Endodermal cell (in vitro differentiated cells): ENCODE measurements at regions not wholly inside any gene's neighbourhood (a gene's known extent, or its start where the extent isn't known, plus 50 kb on each side); places are given as distances from the start of the nearest gene placed in this dataset.

Experiments used
- DNase-seq: peaks from one replicate; pipeline ENCODE4 v3.0.0-alpha.2; 2017
- H3K27ac ChIP-seq: 2 replicates; pipeline ENCODE4 v1.5.1; 2013; ENCODE audit warnings: mild to moderate bottlenecking, low read depth, low read length, moderate library complexity
- H3K27me3 ChIP-seq: 2 replicates; pipeline ENCODE4 v1.6.1; 2013; ENCODE audit warnings: mild to moderate bottlenecking, low read length, moderate library complexity; ENCODE audit not compliant: insufficient read depth, control insufficient read depth, poor library complexity, severe bottlenecking
- H3K36me3 ChIP-seq: 2 replicates; pipeline ENCODE4 v1.7.0; 2013; ENCODE audit warnings: mild to moderate bottlenecking, low read length, moderate library complexity; ENCODE audit not compliant: control insufficient read depth, insufficient read depth
- H3K4me1 ChIP-seq: one replicate; pipeline ENCODE4 v1.7.0; 2013; ENCODE audit warnings: low read length; ENCODE audit not compliant: control insufficient read depth, insufficient read depth
- H3K4me3 ChIP-seq: 2 replicates; pipeline ENCODE4 v1.5.1; 2013; ENCODE audit warnings: mild to moderate bottlenecking, low read length, moderate library complexity
- H3K9ac ChIP-seq: 2 replicates; pipeline ENCODE4 v1.6.1; 2013; ENCODE audit warnings: mild to moderate bottlenecking, low read length, moderate library complexity; ENCODE audit not compliant: poor library complexity, severe bottlenecking; ENCODE audit errors: extremely low read depth
- H3K9me3 ChIP-seq: 2 replicates; pipeline ENCODE4 v1.6.1; 2013; ENCODE audit warnings: mild to moderate bottlenecking, low read length, moderate library complexity; ENCODE audit not compliant: control insufficient read depth
- H3K27ac Mint-ChIP-seq: 2 replicates; pipeline ENCODE4 v1.8.0; 2020; ENCODE audit warnings: mixed read lengths
- H3K27me3 Mint-ChIP-seq: 2 replicates; pipeline ENCODE4 v1.8.0; 2021; ENCODE audit warnings: mild to moderate bottlenecking, mixed read lengths; ENCODE audit not compliant: insufficient read depth
- H3K36me3 Mint-ChIP-seq: 2 replicates; pipeline ENCODE4 v1.8.0; 2020; ENCODE audit warnings: low read depth, mixed read lengths
- H3K4me1 Mint-ChIP-seq: 2 replicates; pipeline ENCODE4 v1.8.0; 2020; ENCODE audit warnings: mixed read lengths
- H3K4me3 Mint-ChIP-seq: 2 replicates; pipeline ENCODE4 v1.8.0; 2020; ENCODE audit warnings: mild to moderate bottlenecking, moderate library complexity, mixed read lengths
- H3K9me3 Mint-ChIP-seq: 2 replicates; pipeline ENCODE4 v1.8.0; 2020; ENCODE audit warnings: mild to moderate bottlenecking, mixed read lengths
- WGBS, 2 experiments: methylation state at CpG; one replicate each; pipeline versions ENCODE4 v1.1.5 to v1.1.7; 2013; ENCODE audit warnings: missing lambda C conversion rate in 2 of 2, mixed read lengths in 1 of 2; ENCODE audit not compliant: insufficient coverage in 1 of 2, insufficient read length in 1 of 2; 5-methylcytosine and 5-hydroxymethylcytosine counted together
- TF ChIP-seq, protein P1 (sequence below): fragments of 200-600 bp; sonication (generic); conservative IDR thresholded peaks from 2 replicates; pipeline ENCODE4 v1.5.0; 2021; ENCODE audit warnings: antibody characterized with exemption, mild to moderate bottlenecking

DNA sequence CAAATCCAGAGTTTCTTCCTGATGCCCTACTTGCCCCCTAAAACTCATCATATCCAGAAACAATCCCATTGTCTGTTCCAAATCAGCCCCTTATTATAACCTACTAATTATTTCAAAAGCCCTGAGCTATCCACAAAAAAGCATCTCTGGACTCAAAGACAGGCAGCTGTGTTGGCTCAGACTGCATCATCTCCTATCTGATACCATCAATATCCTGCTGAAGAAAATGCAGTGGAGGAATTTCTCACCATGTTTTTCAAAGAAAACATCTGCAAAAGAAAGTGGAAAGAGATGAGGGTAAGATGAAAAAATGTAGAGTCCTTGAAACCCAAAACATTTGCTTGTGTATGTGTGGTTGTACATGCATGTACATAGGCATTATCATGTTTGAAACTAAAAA is 153.0 kb upstream of the DEFB112 start:
- no peaks in the 10 kb centered on the region for H3K9me3 ChIP-seq
- no peaks in the 10 kb centered on the region for H3K27me3 ChIP-seq
- H3K4me1 ChIP-seq = no peaks in the 10 kb centered on the region
- H3K27ac Mint-ChIP-seq = no peak overlapping the region
- DNase-seq = no peak
- no peak overlapping the region for H3K9ac ChIP-seq
- no peaks in the 10 kb centered on the region for H3K36me3 Mint-ChIP-seq
- H3K4me3 Mint-ChIP-seq = no peak overlapping the region
- TF ChIP-seq, protein P1, sequence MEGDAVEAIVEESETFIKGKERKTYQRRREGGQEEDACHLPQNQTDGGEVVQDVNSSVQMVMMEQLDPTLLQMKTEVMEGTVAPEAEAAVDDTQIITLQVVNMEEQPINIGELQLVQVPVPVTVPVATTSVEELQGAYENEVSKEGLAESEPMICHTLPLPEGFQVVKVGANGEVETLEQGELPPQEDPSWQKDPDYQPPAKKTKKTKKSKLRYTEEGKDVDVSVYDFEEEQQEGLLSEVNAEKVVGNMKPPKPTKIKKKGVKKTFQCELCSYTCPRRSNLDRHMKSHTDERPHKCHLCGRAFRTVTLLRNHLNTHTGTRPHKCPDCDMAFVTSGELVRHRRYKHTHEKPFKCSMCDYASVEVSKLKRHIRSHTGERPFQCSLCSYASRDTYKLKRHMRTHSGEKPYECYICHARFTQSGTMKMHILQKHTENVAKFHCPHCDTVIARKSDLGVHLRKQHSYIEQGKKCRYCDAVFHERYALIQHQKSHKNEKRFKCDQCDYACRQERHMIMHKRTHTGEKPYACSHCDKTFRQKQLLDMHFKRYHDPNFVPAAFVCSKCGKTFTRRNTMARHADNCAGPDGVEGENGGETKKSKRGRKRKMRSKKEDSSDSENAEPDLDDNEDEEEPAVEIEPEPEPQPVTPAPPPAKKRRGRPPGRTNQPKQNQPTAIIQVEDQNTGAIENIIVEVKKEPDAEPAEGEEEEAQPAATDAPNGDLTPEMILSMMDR = no peak
- H3K4me1 Mint-ChIP-seq = peaks cover 6% of the 10 kb centered on the region
- no peak overlapping the region for H3K27ac ChIP-seq
- H3K27me3 Mint-ChIP-seq = no peaks in the 10 kb centered on the region
- H3K36me3 ChIP-seq = no peaks in the 10 kb centered on the region
- no peaks in the 10 kb centered on the region for H3K9me3 Mint-ChIP-seq
- H3K4me3 ChIP-seq = no peak overlapping the region

DNA sequence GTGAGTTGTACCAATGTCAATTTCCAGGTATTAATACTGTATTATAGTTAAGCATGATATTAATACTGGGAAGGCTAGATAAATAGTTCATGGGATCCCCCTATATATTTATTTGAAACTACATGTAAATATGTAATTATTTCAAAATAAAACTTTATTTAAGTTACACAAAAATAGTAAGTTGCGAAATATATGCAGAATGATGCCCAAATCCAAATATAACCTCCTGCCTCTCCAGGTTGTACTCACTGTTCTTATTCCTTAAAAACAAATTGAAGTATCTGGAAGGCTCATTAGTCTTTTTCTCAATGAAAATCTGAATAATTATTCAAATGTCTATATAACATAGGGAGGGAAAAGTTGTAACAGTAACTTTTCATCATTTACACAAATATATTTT is 161.9 kb upstream of the DEFB112 start:
- H3K27ac Mint-ChIP-seq = no peak overlapping the region
- Histone ChIP-seq H3K27me3 (no peaks in the 10 kb centered on the region), H3K9ac (no peak overlapping the region), H3K9me3 (no peaks in the 10 kb centered on the region), H3K4me3 (no peak overlapping the region), H3K4me1 (no peaks in the 10 kb centered on the region), H3K36me3 (no peaks in the 10 kb centered on the region), H3K27ac (no peak overlapping the region)
- WGBS, 2 experiments = 83% methylated on average over 1 of the region's 1 CpG; no CpG with 5 or more reads in 1 of the 2 experiments
- no peak for DNase-seq
- no peak overlapping the region for H3K4me3 Mint-ChIP-seq
- no peaks in the 10 kb centered on the region for H3K4me1 Mint-ChIP-seq
- H3K9me3 Mint-ChIP-seq = peaks cover 1% of the 10 kb centered on the region
- H3K27me3 Mint-ChIP-seq = no peaks in the 10 kb centered on the region
- TF ChIP-seq, protein P1 = no peak
- H3K36me3 Mint-ChIP-seq = no peaks in the 10 kb centered on the region

DNA sequence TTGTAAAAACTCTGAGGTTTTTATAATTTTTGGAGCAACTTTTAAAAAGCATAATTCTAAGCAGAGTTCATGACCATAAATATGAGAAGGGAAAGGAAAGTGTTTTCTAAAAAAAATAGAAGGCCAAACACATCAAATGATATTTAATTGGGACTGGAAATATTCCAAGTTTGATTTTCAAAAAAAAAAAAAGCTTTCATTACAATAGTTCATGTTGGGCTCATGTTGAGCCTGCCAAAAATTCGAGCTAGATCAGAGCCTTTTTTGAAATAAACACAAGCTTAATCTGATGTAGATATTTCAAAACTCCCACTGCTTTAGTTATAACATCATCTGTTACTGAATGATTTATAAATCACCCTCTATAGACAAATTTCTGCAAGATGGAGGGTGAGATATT is 163.4 kb upstream of the DEFB112 start:
- Histone ChIP-seq H3K27me3 (no peaks in the 10 kb centered on the region), H3K36me3 (no peaks in the 10 kb centered on the region), H3K4me3 (no peak overlapping the region), H3K4me1 (no peaks in the 10 kb centered on the region), H3K9me3 (no peaks in the 10 kb centered on the region), H3K9ac (no peak overlapping the region), H3K27ac (no peak overlapping the region)
- 71% methylated on average over 1 of the region's 1 CpG; no CpG with 5 or more reads in 1 of the 2 experiments for WGBS, 2 experiments
- no peak overlapping the region for H3K4me3 Mint-ChIP-seq
- peaks cover 1% of the 10 kb centered on the region for H3K9me3 Mint-ChIP-seq
- TF ChIP-seq, protein P1 = no peak
- no peak overlapping the region for H3K27ac Mint-ChIP-seq
- H3K27me3 Mint-ChIP-seq = no peaks in the 10 kb centered on the region
- no peaks in the 10 kb centered on the region for H3K4me1 Mint-ChIP-seq
- no peak for DNase-seq
- no peaks in the 10 kb centered on the region for H3K36me3 Mint-ChIP-seq
